B cell (primary cell): ENCODE measurements at regions not wholly inside any gene's neighbourhood (a gene's known extent, or its start where the extent isn't known, plus 50 kb on each side); places are given as distances from the start of the nearest gene placed in this dataset.

Source experiments
- ATAC-seq: fragments of 200-7000 bp; cut with Tn5 transposase; one replicate; pipeline ENCODE4 v1.10.0; 2021; ENCODE audit warnings: low read depth, mild to moderate bottlenecking, moderate number of reproducible peaks, moderate library complexity
- CTCF ChIA-PET: fragments of 350-600 bp; sonication (Branson Sonifier 250); formaldehyde crosslinking; loops from one replicate; lab custom pipeline; 2021; ENCODE audit warnings: antibody characterized with exemption, inconsistent platforms; lab: Charles Lee
- POLR2A ChIA-PET: fragments of 350-600 bp; sonication (Branson Sonifier 250); formaldehyde crosslinking; loops from one replicate; lab custom pipeline; 2021; ENCODE audit warnings: antibody characterized with exemption; lab: Charles Lee
- DNase-seq: peaks from one replicate; pipeline ENCODE4 v3.0.0; 2013
- H2AFZ ChIP-seq: 2 replicates; pipeline ENCODE4 v1.6.1; 2012; ENCODE audit warnings: mild to moderate bottlenecking, low read depth, low read length; ENCODE audit not compliant: insufficient read depth, poor library complexity, severe bottlenecking
- H3K27ac ChIP-seq, 2 donors: 1 replicate in 1 of 2; 2 replicates in 1 of 2; pipeline ENCODE4 v1.5.1; 2012 to 2013; ENCODE audit warnings: low read length in 2 of 2, mild to moderate bottlenecking in 2 of 2, moderate library complexity in 1 of 2
- H3K27me3 ChIP-seq, 4 experiments: fragments of 200-600 bp in 1 of 4; sonication (generic) in 1 of 4; replicated peaks in 1 of 4; 1 replicate in 2 of 4; 2 replicates in 2 of 4; pipeline versions ENCODE4 v1.6.1 to v1.7.0; 2013 to 2016; ENCODE audit warnings: low read length in 3 of 4, mild to moderate bottlenecking in 2 of 4, mixed read lengths in 1 of 4, moderate library complexity in 1 of 4; ENCODE audit not compliant: insufficient read depth in 4 of 4, control insufficient read depth in 3 of 4; ENCODE audit errors: control extremely low read depth in 1 of 4
- H3K36me3 ChIP-seq, 2 experiments: replicated peaks in 1 of 2; 1 replicate in 1 of 2; 2 replicates in 1 of 2; pipeline versions ENCODE4 v1.6.1 to v1.7.1; 2013; ENCODE audit warnings: low read length in 1 of 2; ENCODE audit not compliant: insufficient read depth in 2 of 2, control insufficient read depth in 1 of 2; ENCODE audit errors: control extremely low read depth in 1 of 2, extremely low read depth in 1 of 2
- H3K4me1 ChIP-seq, 2 donors: fragments of 200-600 bp in 1 of 2; sonication (generic) in 1 of 2; 1 replicate in 1 of 2; 2 replicates in 1 of 2; pipeline versions ENCODE4 v1.5.1 to v1.6.1; 2013 to 2017; ENCODE audit warnings: low read length in 2 of 2; ENCODE audit not compliant: control insufficient read depth in 2 of 2, insufficient read depth in 2 of 2
- H3K4me2 ChIP-seq: replicated peaks from 2 replicates; pipeline ENCODE3; 2012; ENCODE audit warnings: mild to moderate bottlenecking, low read depth, low read length; ENCODE audit not compliant: poor library complexity, severe bottlenecking
- H3K4me3 ChIP-seq, 5 experiments: fragments of 200-600 bp in 1 of 5; sonication (generic) in 1 of 5; 1 replicate in 3 of 5; 2 replicates in 2 of 5; pipeline versions ENCODE4 v1.5.1 to v1.7.0; 2011 to 2016; ENCODE audit warnings: low read length in 4 of 5, mild to moderate bottlenecking in 4 of 5, low read depth in 2 of 5, control low read depth in 1 of 5, moderate library complexity in 1 of 5; ENCODE audit not compliant: insufficient read depth in 1 of 5; ENCODE audit errors: control extremely low read depth in 1 of 5, extremely low read depth in 1 of 5
- H3K79me2 ChIP-seq: fragments of 200-600 bp; sonication (generic); one replicate; pipeline ENCODE4 v1.6.0; 2016; ENCODE audit warnings: low read length; ENCODE audit not compliant: control insufficient read depth, insufficient read depth
- H3K9ac ChIP-seq: fragments of 200-600 bp; sonication (generic); 2 replicates; pipeline ENCODE4 v1.6.1; 2017; ENCODE audit warnings: mild to moderate bottlenecking, low read length, moderate library complexity
- H3K9me3 ChIP-seq, 3 donors: one replicate each; pipeline versions ENCODE4 v1.6.1 to v1.7.1; 2013; ENCODE audit warnings: low read length in 2 of 3; ENCODE audit not compliant: control insufficient read depth in 2 of 3, insufficient read depth in 1 of 3; ENCODE audit errors: control extremely low read depth in 1 of 3
- H4K20me1 ChIP-seq: 2 replicates; pipeline ENCODE4 v1.6.0; 2012; ENCODE audit warnings: mild to moderate bottlenecking, low read length; ENCODE audit not compliant: insufficient read depth, control insufficient read depth, poor library complexity, severe bottlenecking
- H3K27ac Mint-ChIP-seq: one replicate; pipeline ENCODE4 v1.8.0; 2021; ENCODE audit warnings: mixed read lengths
- H3K27me3 Mint-ChIP-seq: one replicate; pipeline ENCODE4 v1.8.0; 2021; ENCODE audit warnings: mixed read lengths
- H3K4me1 Mint-ChIP-seq: one replicate; pipeline ENCODE4 v1.8.0; 2021; ENCODE audit warnings: mixed read lengths
- H3K4me3 Mint-ChIP-seq: one replicate; pipeline ENCODE4 v1.8.0; 2021; ENCODE audit warnings: mixed read lengths
- H3K9me3 Mint-ChIP-seq: one replicate; pipeline ENCODE4 v1.8.0; 2022; ENCODE audit warnings: mixed read lengths; ENCODE audit not compliant: insufficient read depth
- EZH2 ChIP-seq: IDR thresholded peaks from 2 replicates; pipeline ENCODE4 v1.6.1; 2012; ENCODE audit warnings: borderline replicate concordance, low read depth, mild to moderate bottlenecking, moderate library complexity, low read length; ENCODE audit not compliant: insufficient read depth, poor library complexity, severe bottlenecking
- WGBS: methylation state at CpG from one replicate; pipeline ENCODE4 v1.1.5; 2013; ENCODE audit warnings: missing lambda C conversion rate; ENCODE audit not compliant: insufficient coverage; 5-methylcytosine and 5-hydroxymethylcytosine counted together
- intact Hi-C: fragments of 100-400 bp; cut with micrococcal nuclease; formaldehyde crosslinking; loops from one replicate; pipeline ENCODE4 v1.10.0; 2022
- TF ChIP-seq, protein P1 (sequence below): fragments of 200-600 bp; IDR thresholded peaks from one replicate; pipeline ENCODE4 v1.8.0; 2022; ENCODE audit warnings: antibody characterized with exemption, mild to moderate bottlenecking

DNA sequence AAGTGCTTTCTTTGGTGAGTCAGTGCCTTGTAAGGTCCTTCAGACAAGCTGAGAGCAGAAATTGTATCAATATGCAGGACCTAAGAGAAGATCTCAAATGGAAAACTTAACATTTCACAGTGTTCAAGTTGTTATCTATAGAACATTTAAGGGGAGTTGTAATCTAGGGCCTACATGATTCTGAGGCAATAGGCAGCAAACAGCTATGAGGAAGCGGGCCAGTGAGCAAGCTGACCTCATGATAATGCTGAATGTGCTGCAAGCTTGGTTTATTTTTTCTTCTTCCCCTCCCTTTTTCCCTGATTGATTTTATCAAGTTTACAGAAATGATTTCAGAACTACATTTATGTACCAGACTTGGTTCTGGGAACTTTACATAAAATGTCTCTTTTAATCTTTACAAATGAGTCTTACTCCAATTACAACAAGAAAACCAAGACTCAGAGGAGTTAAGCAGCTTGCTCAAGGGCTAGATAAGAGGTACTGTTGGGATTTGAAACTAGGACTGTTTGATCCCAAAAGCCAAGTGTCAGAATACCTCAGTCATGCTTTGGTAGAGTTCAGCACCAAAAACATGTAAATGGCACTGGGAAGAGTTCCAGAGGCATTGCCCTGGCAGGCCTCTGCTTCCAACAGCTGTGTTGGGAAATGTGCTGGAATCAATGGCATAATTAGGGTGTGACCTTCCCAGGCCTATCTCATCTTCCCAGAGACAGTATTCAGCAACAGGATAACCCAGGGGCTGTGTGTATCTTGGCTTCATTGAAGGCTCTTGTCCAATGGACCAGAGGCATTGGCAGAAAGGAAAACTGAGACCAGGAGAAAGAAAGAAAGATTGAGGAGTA, 130.1 kb downstream of the LRRC70 start:
- Histone ChIP-seq H3K79me2 (no peaks in the 10 kb centered on the region), H3K9ac (no peak overlapping the region), H3K9me3 (no peaks in the 10 kb centered on the region), H3K27me3 (no peaks in the 10 kb centered on the region), H3K4me2 (no peak overlapping the region), H3K27ac (no peak overlapping the region), H3K4me1 (no peaks in the 10 kb centered on the region), H3K4me3 (no peak overlapping the region), H4K20me1 (no peaks in the 10 kb centered on the region), H2AFZ (no peak overlapping the region), H3K36me3 (no peaks in the 10 kb centered on the region)
- H3K4me3 Mint-ChIP-seq, result no peak overlapping the region
- no peak for ATAC-seq
- intact Hi-C loops, result no loop called here
- no peak overlapping the region for H3K27ac Mint-ChIP-seq
- ChIA-PET POLR2A (no interaction called here), CTCF (no interaction called here)
- no peak for TF ChIP-seq EZH2
- TF ChIP-seq, protein P1, sequence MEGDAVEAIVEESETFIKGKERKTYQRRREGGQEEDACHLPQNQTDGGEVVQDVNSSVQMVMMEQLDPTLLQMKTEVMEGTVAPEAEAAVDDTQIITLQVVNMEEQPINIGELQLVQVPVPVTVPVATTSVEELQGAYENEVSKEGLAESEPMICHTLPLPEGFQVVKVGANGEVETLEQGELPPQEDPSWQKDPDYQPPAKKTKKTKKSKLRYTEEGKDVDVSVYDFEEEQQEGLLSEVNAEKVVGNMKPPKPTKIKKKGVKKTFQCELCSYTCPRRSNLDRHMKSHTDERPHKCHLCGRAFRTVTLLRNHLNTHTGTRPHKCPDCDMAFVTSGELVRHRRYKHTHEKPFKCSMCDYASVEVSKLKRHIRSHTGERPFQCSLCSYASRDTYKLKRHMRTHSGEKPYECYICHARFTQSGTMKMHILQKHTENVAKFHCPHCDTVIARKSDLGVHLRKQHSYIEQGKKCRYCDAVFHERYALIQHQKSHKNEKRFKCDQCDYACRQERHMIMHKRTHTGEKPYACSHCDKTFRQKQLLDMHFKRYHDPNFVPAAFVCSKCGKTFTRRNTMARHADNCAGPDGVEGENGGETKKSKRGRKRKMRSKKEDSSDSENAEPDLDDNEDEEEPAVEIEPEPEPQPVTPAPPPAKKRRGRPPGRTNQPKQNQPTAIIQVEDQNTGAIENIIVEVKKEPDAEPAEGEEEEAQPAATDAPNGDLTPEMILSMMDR, result no peak
- no peaks in the 10 kb centered on the region for H3K4me1 Mint-ChIP-seq
- WGBS, result no CpG with 5 or more reads among the region's 1 CpG
- peaks cover 5% of the 10 kb centered on the region for H3K9me3 Mint-ChIP-seq
- DNase-seq, result no peak
- H3K27me3 Mint-ChIP-seq, result no peaks in the 10 kb centered on the region

DNA sequence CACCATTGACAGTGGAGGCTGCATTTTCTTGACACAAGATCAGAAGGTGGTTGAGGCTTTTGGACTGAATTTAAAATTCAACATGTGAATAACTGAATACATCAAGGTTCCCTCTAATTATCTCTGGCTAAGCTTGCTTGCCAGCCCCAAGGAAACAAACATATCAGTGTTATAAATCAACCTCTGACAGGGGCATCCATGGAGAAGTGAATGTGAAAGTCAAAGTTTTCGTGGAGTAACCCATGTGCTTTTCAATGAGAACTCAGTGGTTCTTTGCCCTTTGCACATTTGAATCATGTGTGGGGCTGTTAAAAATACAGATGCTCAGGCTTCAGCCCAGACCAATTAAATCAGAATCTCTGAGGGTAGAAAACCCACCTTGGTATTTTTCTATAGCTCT, 128.9 kb downstream of the LRRC70 start:
- Histone ChIP-seq H3K79me2 (no peaks in the 10 kb centered on the region), H2AFZ (no peak overlapping the region), H3K4me1 (no peaks in the 10 kb centered on the region), H3K9me3 (no peaks in the 10 kb centered on the region), H3K4me2 (no peak overlapping the region), H3K27me3 (no peaks in the 10 kb centered on the region), H3K36me3 (no peaks in the 10 kb centered on the region), H4K20me1 (no peaks in the 10 kb centered on the region), H3K9ac (no peak overlapping the region), H3K27ac (no peak overlapping the region), H3K4me3 (no peak overlapping the region)
- peaks cover under 1% of the 10 kb centered on the region for H3K27me3 Mint-ChIP-seq
- no peak for DNase-seq
- H3K27ac Mint-ChIP-seq, result no peak overlapping the region
- peaks cover 5% of the 10 kb centered on the region for H3K9me3 Mint-ChIP-seq
- WGBS, result no CpG with 5 or more reads among the region's 1 CpG
- intact Hi-C loops, result no loop called here
- ATAC-seq, result no peak
- H3K4me3 Mint-ChIP-seq, result no peak overlapping the region
- TF ChIP-seq EZH2, result no peak
- TF ChIP-seq, protein P1, result no peak
- ChIA-PET POLR2A (no interaction called here), CTCF (no interaction called here)
- H3K4me1 Mint-ChIP-seq, result no peaks in the 10 kb centered on the region
